ENCODE measurements at regions not wholly inside any gene's neighbourhood (a gene's known extent, or its start where the extent isn't known, plus 50 kb on each side); places are given as distances from the start of the nearest gene placed in this dataset.

- TF ChIP-seq CTCF (IDR thresholded peaks at IDR 0.05) = no peak
- TF ChIP-seq POLR2A (IDR thresholded peaks at IDR 0.05) = no peak
Measured at GRCh38 chr11:104380358-104380757, 216.4 kb upstream of the PDGFD start.
